Hematopoietic multipotent progenitor cell (in vitro differentiated cells): ENCODE measurements at regions not wholly inside any gene's neighbourhood (a gene's known extent, or its start where the extent isn't known, plus 50 kb on each side); places are given as distances from the start of the nearest gene placed in this dataset.

Experiments used
- DNase-seq, 3 donors: peaks; one replicate each; pipeline ENCODE4 v3.0.0-alpha.2; 2011 to 2015; ENCODE audit warnings: low read depth in 2 of 3, low spot score in 2 of 3

- no peak for DNase-seq
Observed at GRCh38 chr2:155696571-155696970, 636.0 kb downstream of the NR4A2 start.

GRCh38 chr2:155695505-155695904, 637.0 kb downstream of the NR4A2 start:
- DNase-seq, result no peak

- DNase-seq, result no peak
Observed at GRCh38 chr2:155692856-155693255, 639.7 kb downstream of the NR4A2 start.

- no peak for DNase-seq
Observed at GRCh38 chr2:155692106-155692505, 640.4 kb downstream of the NR4A2 start.

GRCh38 chr2:155690785-155691184, 641.7 kb downstream of the NR4A2 start:
- DNase-seq, result peak in 1 of 3 donors; percentile 45

- no peak for DNase-seq
Observed at GRCh38 chr2:155689791-155690190, 642.7 kb downstream of the NR4A2 start.

GRCh38 chr2:155687181-155687580, 645.3 kb downstream of the NR4A2 start:
- DNase-seq, result no peak

- no peak for DNase-seq
Observed at GRCh38 chr2:155679647-155680046, 652.9 kb downstream of the NR4A2 start.

- no peak for DNase-seq
Observed at GRCh38 chr2:155675920-155676319, 656.6 kb downstream of the NR4A2 start.

- DNase-seq, result no peak
Observed at GRCh38 chr2:155665704-155666103, 666.8 kb downstream of the NR4A2 start.

- no peak for DNase-seq
Observed at GRCh38 chr2:155663265-155663664, 669.3 kb downstream of the NR4A2 start.

- DNase-seq, result no peak
Observed at GRCh38 chr2:155662224-155662623, 670.3 kb downstream of the NR4A2 start.

GRCh38 chr2:155653176-155653575, 679.3 kb downstream of the NR4A2 start:
- DNase-seq, result no peak

- no peak for DNase-seq
Observed at GRCh38 chr2:155651851-155652250, 680.7 kb downstream of the NR4A2 start.

- no peak for DNase-seq
Observed at GRCh38 chr2:155645791-155646190, 686.7 kb downstream of the NR4A2 start.

GRCh38 chr2:155643056-155643775, 689.3 kb downstream of the NR4A2 start:
- DNase-seq, result no peak

GRCh38 chr2:155633887-155634570, 698.5 kb downstream of the NR4A2 start:
- no peak for DNase-seq

- DNase-seq, result no peak
Observed at GRCh38 chr2:155633060-155633839, 699.3 kb downstream of the NR4A2 start.

GRCh38 chr2:155630760-155631159, 701.8 kb downstream of the NR4A2 start:
- no peak for DNase-seq

GRCh38 chr2:155622443-155622842, 710.1 kb downstream of the NR4A2 start:
- no peak for DNase-seq

GRCh38 chr2:155600914-155601760, 731.4 kb downstream of the NR4A2 start:
- no peak for DNase-seq
